GM10266 (cell line): ENCODE measurements at regions not wholly inside any gene's neighbourhood (a gene's known extent, or its start where the extent isn't known, plus 50 kb on each side); places are given as distances from the start of the nearest gene placed in this dataset.

Source experiments
- DNase-seq: peaks from one replicate; pipeline ENCODE4 v3.0.0; 2012; ENCODE audit errors: extremely low spot score
- TF ChIP-seq, protein P1 (sequence below): IDR thresholded peaks from 2 replicates; pipeline ENCODE4 v1.5.1; 2012; ENCODE audit warnings: mild to moderate bottlenecking, low read depth; ENCODE audit not compliant: control insufficient read depth, insufficient read depth; ENCODE audit errors: missing control alignments

DNA sequence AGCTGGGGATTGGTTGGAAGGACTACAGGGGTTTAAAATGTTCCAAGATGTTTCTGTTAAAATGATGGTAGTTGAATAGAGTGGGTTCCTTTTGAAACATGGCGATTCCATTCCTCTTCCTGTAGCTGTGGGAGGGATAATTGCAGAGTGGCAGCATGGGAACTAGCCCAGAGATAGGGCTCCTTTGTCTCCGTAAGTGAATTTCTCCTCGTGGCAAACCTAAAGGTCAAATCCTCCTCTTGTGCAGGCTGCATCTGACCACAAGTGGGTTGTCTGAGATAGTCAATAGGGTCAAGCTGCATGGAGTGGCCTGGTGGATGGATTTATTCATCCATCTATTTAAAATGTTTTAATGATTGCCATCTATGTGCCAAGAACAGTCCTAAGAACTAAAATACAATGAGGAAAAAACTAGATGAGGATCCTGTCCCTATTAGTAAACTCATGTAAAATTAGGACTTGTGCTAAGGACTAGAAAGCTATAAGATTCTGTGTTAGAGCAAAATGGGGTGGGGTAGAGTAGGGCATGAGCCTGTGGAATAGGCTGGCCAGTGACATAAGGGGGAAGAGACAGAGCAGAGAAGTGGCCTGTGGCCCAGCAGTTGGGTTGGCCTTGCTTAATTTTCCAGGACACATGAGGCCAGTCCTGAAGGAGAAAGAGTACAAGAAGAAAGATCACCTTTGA lies 89.1 kb upstream of the IVNS1ABP start:
- no peak for DNase-seq
- TF ChIP-seq, protein P1, sequence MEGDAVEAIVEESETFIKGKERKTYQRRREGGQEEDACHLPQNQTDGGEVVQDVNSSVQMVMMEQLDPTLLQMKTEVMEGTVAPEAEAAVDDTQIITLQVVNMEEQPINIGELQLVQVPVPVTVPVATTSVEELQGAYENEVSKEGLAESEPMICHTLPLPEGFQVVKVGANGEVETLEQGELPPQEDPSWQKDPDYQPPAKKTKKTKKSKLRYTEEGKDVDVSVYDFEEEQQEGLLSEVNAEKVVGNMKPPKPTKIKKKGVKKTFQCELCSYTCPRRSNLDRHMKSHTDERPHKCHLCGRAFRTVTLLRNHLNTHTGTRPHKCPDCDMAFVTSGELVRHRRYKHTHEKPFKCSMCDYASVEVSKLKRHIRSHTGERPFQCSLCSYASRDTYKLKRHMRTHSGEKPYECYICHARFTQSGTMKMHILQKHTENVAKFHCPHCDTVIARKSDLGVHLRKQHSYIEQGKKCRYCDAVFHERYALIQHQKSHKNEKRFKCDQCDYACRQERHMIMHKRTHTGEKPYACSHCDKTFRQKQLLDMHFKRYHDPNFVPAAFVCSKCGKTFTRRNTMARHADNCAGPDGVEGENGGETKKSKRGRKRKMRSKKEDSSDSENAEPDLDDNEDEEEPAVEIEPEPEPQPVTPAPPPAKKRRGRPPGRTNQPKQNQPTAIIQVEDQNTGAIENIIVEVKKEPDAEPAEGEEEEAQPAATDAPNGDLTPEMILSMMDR: no peak

DNA sequence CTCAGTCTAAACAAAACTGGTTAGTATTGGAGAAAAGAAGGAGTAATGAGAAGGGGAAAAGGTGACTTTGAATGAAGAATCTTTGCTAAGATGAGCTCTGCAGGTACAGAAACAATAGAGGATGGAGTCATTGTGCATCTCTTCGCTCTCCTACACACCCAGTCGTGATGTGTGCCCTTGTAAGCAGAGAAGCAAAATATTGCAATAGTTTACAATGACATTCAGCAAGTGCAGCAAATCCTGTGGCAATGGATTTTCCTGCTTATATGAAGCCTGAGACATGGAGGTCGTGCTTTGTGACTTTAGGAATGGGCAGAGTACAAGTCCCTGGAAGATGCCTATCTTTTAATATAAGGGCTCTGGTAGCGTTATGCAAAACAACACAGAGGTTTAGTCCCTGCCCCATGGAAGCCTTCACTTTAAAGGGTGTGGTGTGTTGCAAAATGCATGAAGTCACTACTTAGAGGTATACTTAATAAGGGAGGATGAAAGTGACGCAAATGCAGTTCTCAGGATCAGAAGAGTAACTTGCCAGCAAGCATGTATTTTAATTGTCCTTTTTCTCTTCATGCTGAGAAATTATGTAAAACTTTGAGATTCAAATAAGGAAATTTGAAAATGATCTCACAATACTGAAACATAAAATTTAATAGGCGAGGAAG lies 88.0 kb upstream of the IVNS1ABP start:
- TF ChIP-seq, protein P1: no peak
- DNase-seq: no peak

DNA sequence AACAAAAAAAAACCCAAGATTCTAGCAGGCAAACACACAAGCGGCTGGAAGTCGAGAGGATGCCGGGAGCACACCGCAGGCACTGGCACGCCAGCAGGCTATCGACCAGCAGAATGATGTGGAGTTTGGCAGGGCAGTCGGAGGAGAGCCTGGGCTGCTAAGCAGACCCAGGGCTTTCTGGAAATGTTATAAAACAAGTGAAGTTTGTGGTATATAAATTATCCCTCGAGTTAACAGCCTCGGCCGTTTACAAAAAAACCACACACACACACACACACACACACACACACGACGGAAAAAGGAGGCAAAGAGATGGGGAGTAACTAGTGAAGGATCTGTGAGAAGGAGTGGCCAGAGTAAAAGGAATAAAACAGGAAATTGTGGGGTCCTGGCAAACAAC lies 87.2 kb upstream of the IVNS1ABP start:
- DNase-seq: no peak
- TF ChIP-seq, protein P1: no peak

DNA sequence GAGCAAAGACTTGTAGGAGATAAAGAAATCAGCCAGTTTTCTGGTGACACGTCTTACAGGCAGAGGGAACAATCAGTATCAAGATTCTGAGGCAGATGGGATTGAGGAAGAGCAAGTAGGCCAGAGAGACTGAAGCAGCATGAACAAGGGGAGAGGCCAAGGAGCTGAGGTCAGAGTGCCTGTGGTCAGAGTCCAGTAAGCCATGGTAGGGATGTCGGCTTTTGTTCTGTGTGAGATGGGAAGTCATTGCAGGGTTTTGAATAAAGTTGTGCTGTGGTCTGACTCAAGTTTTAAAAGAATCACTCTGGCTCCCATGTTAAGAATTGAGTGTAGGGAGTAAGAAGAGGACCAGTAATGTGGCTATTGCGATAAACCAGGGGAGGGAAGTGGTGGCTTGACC lies 85.9 kb upstream of the IVNS1ABP start:
- TF ChIP-seq, protein P1: no peak
- DNase-seq: no peak

DNA sequence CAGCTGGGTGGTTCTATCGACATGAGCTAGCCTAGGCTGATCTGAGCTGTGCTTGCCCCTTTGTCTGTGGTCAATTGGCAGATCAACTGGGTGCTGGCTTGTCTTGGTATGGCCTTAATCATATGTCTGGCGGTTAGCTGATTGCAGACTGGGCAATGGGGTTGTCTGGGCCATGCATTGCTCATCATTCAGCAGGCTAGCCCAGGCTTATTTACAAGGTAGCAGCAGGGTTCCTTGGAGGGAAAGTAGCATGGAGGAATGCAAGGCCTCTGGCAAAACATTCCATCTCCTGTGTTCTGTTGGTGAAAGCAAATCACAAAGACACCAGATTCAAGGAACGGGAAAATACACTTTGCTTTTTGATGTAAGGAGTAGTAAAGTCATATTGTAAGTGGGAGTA lies 84.0 kb upstream of the IVNS1ABP start:
- DNase-seq: no peak
- TF ChIP-seq, protein P1: no peak

DNA sequence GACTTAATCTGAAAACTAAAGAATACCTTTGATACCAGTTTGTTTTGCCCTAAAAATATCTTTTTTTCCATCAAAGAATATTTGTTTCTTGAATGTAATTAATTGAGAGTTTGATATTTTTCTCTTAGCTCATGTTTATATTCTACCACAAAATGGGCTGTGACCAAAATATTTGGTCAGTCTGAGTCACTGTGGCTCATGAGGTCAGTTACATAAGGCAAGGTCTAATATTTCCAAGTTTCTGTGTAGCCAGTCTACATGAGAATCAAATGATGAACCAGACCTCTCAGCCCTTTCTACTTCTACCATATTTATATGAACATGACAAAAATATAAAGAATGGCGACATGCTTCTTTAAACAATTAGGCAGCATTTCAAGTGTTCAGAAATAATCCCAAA lies 83.0 kb upstream of the IVNS1ABP start:
- no peak for DNase-seq
- TF ChIP-seq, protein P1: no peak

DNA sequence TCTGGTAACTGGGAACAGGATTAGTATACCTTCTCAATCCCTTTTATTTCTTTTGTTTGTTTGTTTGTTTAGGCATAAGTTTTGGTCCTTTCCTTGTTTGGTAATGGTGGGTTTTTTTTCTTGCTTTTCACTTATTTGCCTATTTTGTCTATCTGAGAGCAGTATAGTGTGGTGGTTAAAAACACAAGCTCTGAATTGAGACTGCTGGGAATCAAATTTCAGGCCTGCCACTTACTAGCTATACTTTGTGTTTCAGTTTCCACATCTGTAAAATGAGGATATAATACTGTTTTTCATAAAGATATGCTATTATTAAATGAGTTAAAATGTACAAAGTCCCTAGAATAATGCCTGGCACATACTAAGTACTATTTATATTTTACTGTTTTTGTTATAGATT lies 81.6 kb upstream of the IVNS1ABP start:
- DNase-seq: no peak
- TF ChIP-seq, protein P1: no peak
